Esophagus muscularis mucosa (tissue), 4 donors: ENCODE measurements at regions not wholly inside any gene's neighbourhood (a gene's known extent, or its start where the extent isn't known, plus 50 kb on each side); places are given as distances from the start of the nearest gene placed in this dataset.

Source experiments
- DNase-seq: peaks from one replicate; pipeline ENCODE4 v3.0.0-alpha.2; 2017; ENCODE audit errors: extremely low spot score
- H3K27ac ChIP-seq, 4 donors: fragments of 200-600 bp; sonication (generic); replicated peaks in 1 of 4; 1 replicate in 3 of 4; 2 replicates in 1 of 4; pipeline ENCODE4 v1.5.1; 2016 to 2019; ENCODE audit warnings: mild to moderate bottlenecking in 1 of 4
- H3K27me3 ChIP-seq, 4 donors: fragments of 200-600 bp; sonication (generic); one replicate each; pipeline versions ENCODE4 v1.5.1 to v1.6.0; 2016 to 2019
- H3K36me3 ChIP-seq, 4 donors: fragments of 200-600 bp; sonication (generic); one replicate each; pipeline ENCODE4 v1.5.1; 2016 to 2019
- H3K4me1 ChIP-seq, 4 donors: fragments of 200-600 bp; sonication (generic); one replicate each; pipeline ENCODE4 v1.5.1; 2016 to 2019
- H3K4me3 ChIP-seq, 4 donors: fragments of 200-600 bp; sonication (generic); 1 replicate in 2 of 4; 2 replicates in 2 of 4; pipeline ENCODE4 v1.5.1; 2016 to 2019; ENCODE audit warnings: mild to moderate bottlenecking in 4 of 4, moderate library complexity in 1 of 4
- H3K9me3 ChIP-seq, 4 donors: fragments of 200-600 bp; sonication (generic); 1 replicate in 3 of 4; 2 replicates in 1 of 4; pipeline ENCODE4 v1.5.1; 2016 to 2019
- EP300 ChIP-seq: sonication (generic); formaldehyde crosslinking; IDR thresholded peaks from one replicate; pipeline ENCODE4 v1.6.1; 2017; ENCODE audit warnings: antibody characterized with exemption
- POLR2A ChIP-seq: fragments of 450-650 bp; IDR thresholded peaks from one replicate; pipeline ENCODE4 v1.6.1; 2017; ENCODE audit warnings: antibody characterized with exemption, moderate library complexity, mild to moderate bottlenecking, low read depth
- POLR2AphosphoS5 ChIP-seq, 2 donors: sonication (generic); formaldehyde crosslinking; IDR thresholded peaks; one replicate each; pipeline ENCODE4 v1.6.1; 2017; ENCODE audit warnings: antibody characterized with exemption in 2 of 2
- WGBS: methylation state at CpG from one replicate; pipeline ENCODE4 v1.1.5; 2018; 5-methylcytosine and 5-hydroxymethylcytosine counted together
- intact Hi-C: fragments of 100-400 bp; cut with DNase I; formaldehyde crosslinking; loops from one replicate; pipeline ENCODE4 v1.15.1; 2023
- TF ChIP-seq, protein P1 (sequence below), 3 experiments: fragments of 200-600 bp in 2 of 3; fragments of 450-650 bp in 1 of 3; sonication (generic) in 2 of 3; IDR thresholded peaks; one replicate each; pipeline ENCODE4 v1.5.1; 2017 to 2019; ENCODE audit warnings: antibody characterized with exemption in 3 of 3, mild to moderate bottlenecking in 2 of 3, moderate library complexity in 1 of 3

DNA sequence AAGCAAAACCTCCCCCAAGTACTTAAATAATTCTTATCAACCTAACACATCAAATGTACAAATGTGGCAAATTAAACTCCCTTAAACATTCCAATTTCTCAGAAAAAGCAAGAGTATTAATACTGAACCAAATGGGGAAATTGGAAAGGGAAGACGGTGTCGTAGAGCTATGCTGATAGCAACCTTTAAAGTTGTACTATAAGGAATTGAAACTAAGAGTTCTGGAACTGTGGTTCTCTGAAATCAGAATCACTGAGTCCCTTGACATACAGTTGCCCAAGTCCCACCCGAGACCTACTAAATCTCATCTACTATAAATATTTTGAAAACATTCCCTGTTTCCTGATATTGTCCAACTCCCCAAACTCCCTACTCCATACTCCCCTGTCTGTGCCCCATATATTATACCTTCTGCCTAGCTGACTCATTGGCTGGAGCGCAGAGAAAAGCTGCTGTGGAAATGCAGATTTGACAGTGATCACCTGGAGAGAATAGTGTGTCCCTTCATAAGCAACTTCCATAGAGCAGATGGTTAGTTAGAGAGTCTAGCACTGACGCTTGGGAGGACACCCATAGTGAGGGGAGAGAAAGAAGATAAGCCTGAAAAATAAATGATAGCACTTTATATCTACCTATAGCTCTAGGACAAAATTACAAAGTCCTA is 51.4 kb upstream of the ITM2B start:
- intact Hi-C loops = no loop called here
- WGBS = 70% methylated on average over 5 of the region's 5 CpGs
- H3K9me3 ChIP-seq = no peaks in the 10 kb centered on the region
- H3K36me3 ChIP-seq = no peaks in the 10 kb centered on the region
- H3K27ac ChIP-seq = no peak overlapping the region
- no peak overlapping the region for H3K4me3 ChIP-seq
- TF ChIP-seq EP300 (no peak), POLR2AphosphoS5 (IDR thresholded peaks at IDR 0.05) (no peak), POLR2A (no peak)
- TF ChIP-seq, protein P1, sequence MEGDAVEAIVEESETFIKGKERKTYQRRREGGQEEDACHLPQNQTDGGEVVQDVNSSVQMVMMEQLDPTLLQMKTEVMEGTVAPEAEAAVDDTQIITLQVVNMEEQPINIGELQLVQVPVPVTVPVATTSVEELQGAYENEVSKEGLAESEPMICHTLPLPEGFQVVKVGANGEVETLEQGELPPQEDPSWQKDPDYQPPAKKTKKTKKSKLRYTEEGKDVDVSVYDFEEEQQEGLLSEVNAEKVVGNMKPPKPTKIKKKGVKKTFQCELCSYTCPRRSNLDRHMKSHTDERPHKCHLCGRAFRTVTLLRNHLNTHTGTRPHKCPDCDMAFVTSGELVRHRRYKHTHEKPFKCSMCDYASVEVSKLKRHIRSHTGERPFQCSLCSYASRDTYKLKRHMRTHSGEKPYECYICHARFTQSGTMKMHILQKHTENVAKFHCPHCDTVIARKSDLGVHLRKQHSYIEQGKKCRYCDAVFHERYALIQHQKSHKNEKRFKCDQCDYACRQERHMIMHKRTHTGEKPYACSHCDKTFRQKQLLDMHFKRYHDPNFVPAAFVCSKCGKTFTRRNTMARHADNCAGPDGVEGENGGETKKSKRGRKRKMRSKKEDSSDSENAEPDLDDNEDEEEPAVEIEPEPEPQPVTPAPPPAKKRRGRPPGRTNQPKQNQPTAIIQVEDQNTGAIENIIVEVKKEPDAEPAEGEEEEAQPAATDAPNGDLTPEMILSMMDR (IDR thresholded peaks at IDR 0.05) = no peak
- DNase-seq = no peak
- no peaks in the 10 kb centered on the region for H3K4me1 ChIP-seq
- H3K27me3 ChIP-seq = no peaks in the 10 kb centered on the region

DNA sequence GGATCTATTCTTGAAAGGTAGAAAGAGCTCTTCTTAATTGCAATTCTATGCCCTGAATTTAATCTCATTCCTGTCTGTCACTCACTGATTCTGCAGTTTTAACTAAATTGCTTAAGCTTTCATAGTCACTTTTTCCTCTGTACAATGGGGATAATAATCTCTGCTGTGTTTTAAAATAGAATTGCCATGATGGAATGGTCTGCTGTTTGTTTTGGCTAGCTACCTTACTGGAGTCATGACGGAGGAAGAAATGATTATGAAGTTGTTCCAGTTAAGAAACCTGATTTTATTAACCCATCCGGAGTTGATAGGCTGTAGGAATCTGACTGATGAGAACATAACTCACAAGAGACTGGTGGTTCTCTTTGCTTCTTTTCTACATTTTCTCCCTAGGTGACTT is 54.9 kb upstream of the ITM2B start:
- TF ChIP-seq EP300 (no peak), POLR2AphosphoS5 (IDR thresholded peaks at IDR 0.05) (no peak), POLR2A (no peak)
- TF ChIP-seq, protein P1 (IDR thresholded peaks at IDR 0.05) = no peak
- Histone ChIP-seq H3K36me3 (no peaks in the 10 kb centered on the region), H3K9me3 (no peaks in the 10 kb centered on the region), H3K4me1 (no peaks in the 10 kb centered on the region), H3K27ac (no peak overlapping the region), H3K27me3 (no peaks in the 10 kb centered on the region), H3K4me3 (no peak overlapping the region)
- intact Hi-C loops = no loop called here
- no peak for DNase-seq
- 29% methylated on average over 2 of the region's 2 CpGs for WGBS

GRCh38 chr13:48176781-48177180 is 56.2 kb upstream of the ITM2B start:
- no peak for DNase-seq
- TF ChIP-seq EP300 (no peak), POLR2A (no peak)
- intact Hi-C loops = no loop called here
- Histone ChIP-seq H3K4me3 (no peak overlapping the region), H3K27me3 (no peaks in the 10 kb centered on the region), H3K4me1 (no peaks in the 10 kb centered on the region), H3K9me3 (no peaks in the 10 kb centered on the region), H3K36me3 (no peaks in the 10 kb centered on the region), H3K27ac (no peak overlapping the region)
- 96% methylated on average over 6 of the region's 6 CpGs for WGBS

- WGBS = 56% methylated on average over 1 of the region's 1 CpG
- TF ChIP-seq EP300 = no peak
- no peak for TF ChIP-seq POLR2A
- TF ChIP-seq, protein P1 (IDR thresholded peaks at IDR 0.05) = no peak
- TF ChIP-seq POLR2AphosphoS5 (IDR thresholded peaks at IDR 0.05) = no peak
- H3K9me3 ChIP-seq = no peaks in the 10 kb centered on the region
- no peaks in the 10 kb centered on the region for H3K36me3 ChIP-seq
- H3K4me3 ChIP-seq = no peak overlapping the region
- intact Hi-C loops = no loop called here
- H3K4me1 ChIP-seq = no peaks in the 10 kb centered on the region
- H3K27ac ChIP-seq = no peak overlapping the region
- H3K27me3 ChIP-seq = no peaks in the 10 kb centered on the region
- no peak for DNase-seq
Measured at GRCh38 chr13:48175185-48175584, 57.8 kb upstream of the ITM2B start.

DNA sequence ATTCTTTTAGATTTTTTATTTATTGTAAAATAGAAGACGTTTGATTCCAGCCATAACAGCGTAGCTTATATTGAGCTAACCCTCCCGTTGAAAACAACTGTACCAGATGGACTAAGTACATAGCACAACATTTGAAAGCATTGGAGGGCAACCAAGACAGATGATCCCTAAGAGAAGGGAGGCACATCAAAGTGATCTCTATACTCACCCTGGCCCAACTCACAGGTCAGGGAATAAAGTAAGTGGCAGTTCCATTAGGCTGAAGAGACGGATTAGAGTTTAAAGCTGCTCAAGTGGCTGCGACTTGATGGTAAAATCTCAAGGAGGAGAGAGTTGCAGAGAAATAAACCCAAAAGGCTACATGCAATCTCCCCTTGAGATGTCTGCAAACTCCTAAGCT is 65.1 kb upstream of the ITM2B start:
- no peak for DNase-seq
- intact Hi-C loops = no loop called here

More for the DNA sequence above, 65.1 kb upstream of the ITM2B start:
- Histone ChIP-seq H3K4me3 (no peak overlapping the region), H3K9me3 (no peaks in the 10 kb centered on the region), H3K4me1 (no peaks in the 10 kb centered on the region), H3K27me3 (no peaks in the 10 kb centered on the region), H3K36me3 (no peaks in the 10 kb centered on the region), H3K27ac (no peak overlapping the region)
- TF ChIP-seq, protein P1 (IDR thresholded peaks at IDR 0.05) = no peak
- no peak for TF ChIP-seq POLR2AphosphoS5 (IDR thresholded peaks at IDR 0.05)
- no peak for TF ChIP-seq EP300
- no peak for TF ChIP-seq POLR2A
- 69% methylated on average over 5 of the region's 5 CpGs for WGBS
